Ascending aorta (tissue), 2 donors: ENCODE measurements at regions not wholly inside any gene's neighbourhood (a gene's known extent, or its start where the extent isn't known, plus 50 kb on each side); places are given as distances from the start of the nearest gene placed in this dataset.
"Not testable (repeated sequence)": the region's sequence is repeated elsewhere in the genome, so short reads cannot be mapped to it uniquely, and the experiment has no call there.

ENCODE experiments used
- DNase-seq, 2 donors: peaks; one replicate each; pipeline ENCODE4 v3.0.0-alpha.2; 2019; ENCODE audit warnings: low spot score in 2 of 2
- H3K27ac ChIP-seq, 2 donors: fragments of 200-600 bp; sonication (generic); one replicate each; pipeline ENCODE4 v1.5.1; 2016 to 2017; ENCODE audit warnings: mild to moderate bottlenecking in 1 of 2
- H3K27me3 ChIP-seq: fragments of 200-600 bp; sonication (generic); one replicate; pipeline ENCODE4 v1.5.1; 2017
- H3K36me3 ChIP-seq, 2 donors: fragments of 200-600 bp; sonication (generic); one replicate each; pipeline ENCODE4 v1.5.1; 2016
- H3K4me1 ChIP-seq, 2 donors: fragments of 200-600 bp; sonication (generic); one replicate each; pipeline ENCODE4 v1.5.1; 2016 to 2017; ENCODE audit warnings: mild to moderate bottlenecking in 1 of 2
- H3K4me3 ChIP-seq, 2 donors: fragments of 200-600 bp; sonication (generic); one replicate each; pipeline ENCODE4 v1.5.1; 2016 to 2017; ENCODE audit warnings: mild to moderate bottlenecking in 1 of 2
- H3K9me3 ChIP-seq, 2 donors: fragments of 200-600 bp; sonication (generic); one replicate each; pipeline ENCODE4 v1.5.1; 2016
- intact Hi-C: fragments of 100-400 bp; cut with DNase I; formaldehyde crosslinking; loops from one replicate; pipeline ENCODE4 v1.15.1; 2023
- TF ChIP-seq, protein P1 (sequence below), 3 experiments: fragments of 200-600 bp in 2 of 3; fragments of 450-650 bp in 1 of 3; sonication (generic) in 2 of 3; IDR thresholded peaks; one replicate each; pipeline ENCODE4 v1.5.1; 2016 to 2019; ENCODE audit warnings: antibody characterized with exemption in 3 of 3, mild to moderate bottlenecking in 1 of 3, moderate library complexity in 1 of 3

DNA sequence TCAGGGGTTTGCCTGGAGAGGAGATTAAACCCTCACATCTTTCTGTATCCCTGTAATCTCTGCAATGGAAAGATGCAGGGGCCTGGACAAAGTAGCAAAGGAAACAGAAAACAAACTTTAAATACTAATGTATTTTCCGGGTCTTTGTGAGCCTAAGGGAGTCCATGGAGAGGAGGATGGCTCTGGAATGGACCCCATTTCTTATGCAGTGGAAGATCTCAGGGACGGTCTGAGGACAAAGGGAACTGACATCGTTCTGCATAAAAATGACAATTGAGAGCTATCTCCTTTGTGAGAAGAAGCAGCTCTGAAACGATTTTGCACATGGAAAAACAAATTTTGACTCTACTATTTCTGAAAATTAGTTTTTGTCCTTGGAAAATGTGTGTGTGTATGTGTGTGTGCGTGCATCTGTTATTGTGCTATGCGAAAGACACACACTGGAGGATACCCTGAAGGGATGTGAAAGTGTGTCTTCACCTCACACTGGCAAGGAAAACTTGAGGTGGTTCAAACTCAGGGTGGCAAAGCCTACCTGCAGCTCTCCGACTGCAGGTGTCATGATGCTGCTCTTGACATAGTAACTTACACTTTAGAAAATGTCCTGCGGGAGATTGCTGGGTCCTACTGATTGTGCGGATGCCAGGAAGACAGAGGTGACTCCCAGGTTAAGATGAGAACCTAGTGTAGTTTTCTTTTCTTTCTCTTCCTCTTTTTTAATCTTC lies 126.4 kb upstream of the JADE1 start:
- H3K9me3 ChIP-seq, result no peaks in the 10 kb centered on the region
- intact Hi-C loops, result loop anchor here (5.0 kb wide), 1 partner anchor 34 kb away; no protein-coding TSS in a partner anchor
- H3K4me1 ChIP-seq, result no peaks in the 10 kb centered on the region
- H3K4me3 ChIP-seq, result no peak overlapping the region
- no peak overlapping the region for H3K27ac ChIP-seq
- TF ChIP-seq, protein P1, sequence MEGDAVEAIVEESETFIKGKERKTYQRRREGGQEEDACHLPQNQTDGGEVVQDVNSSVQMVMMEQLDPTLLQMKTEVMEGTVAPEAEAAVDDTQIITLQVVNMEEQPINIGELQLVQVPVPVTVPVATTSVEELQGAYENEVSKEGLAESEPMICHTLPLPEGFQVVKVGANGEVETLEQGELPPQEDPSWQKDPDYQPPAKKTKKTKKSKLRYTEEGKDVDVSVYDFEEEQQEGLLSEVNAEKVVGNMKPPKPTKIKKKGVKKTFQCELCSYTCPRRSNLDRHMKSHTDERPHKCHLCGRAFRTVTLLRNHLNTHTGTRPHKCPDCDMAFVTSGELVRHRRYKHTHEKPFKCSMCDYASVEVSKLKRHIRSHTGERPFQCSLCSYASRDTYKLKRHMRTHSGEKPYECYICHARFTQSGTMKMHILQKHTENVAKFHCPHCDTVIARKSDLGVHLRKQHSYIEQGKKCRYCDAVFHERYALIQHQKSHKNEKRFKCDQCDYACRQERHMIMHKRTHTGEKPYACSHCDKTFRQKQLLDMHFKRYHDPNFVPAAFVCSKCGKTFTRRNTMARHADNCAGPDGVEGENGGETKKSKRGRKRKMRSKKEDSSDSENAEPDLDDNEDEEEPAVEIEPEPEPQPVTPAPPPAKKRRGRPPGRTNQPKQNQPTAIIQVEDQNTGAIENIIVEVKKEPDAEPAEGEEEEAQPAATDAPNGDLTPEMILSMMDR (IDR thresholded peaks at IDR 0.05), result no peak
- H3K27me3 ChIP-seq, result no peaks in the 10 kb centered on the region
- no peaks in the 10 kb centered on the region for H3K36me3 ChIP-seq
- DNase-seq, result no peak

DNA sequence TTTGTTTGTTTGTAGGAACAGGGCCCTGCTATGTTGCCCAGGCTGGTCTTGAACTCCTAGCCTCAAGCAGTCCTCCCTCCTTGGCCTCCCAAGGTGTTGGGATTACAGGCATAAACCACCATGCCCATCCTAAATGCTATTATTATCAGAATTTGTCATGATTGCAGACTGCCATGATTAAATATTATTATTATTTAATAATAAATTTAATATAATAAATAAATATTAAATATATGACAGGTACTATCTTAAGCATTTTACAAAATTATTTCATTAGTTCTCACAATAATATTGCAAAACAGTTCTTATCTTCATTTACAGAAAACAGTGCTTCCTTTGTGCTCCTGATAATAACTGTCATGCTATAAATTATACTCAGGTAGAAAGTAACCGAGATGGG lies 133.4 kb upstream of the JADE1 start:
- Histone ChIP-seq H3K27me3 (no peaks in the 10 kb centered on the region), H3K36me3 (no peaks in the 10 kb centered on the region), H3K4me1 (peaks cover 0 to 12% of the 10 kb centered on the region in 2 donors), H3K4me3 (no peak overlapping the region), H3K9me3 (no peaks in the 10 kb centered on the region), H3K27ac (no peak overlapping the region)
- TF ChIP-seq, protein P1 (IDR thresholded peaks at IDR 0.05), result no peak
- intact Hi-C loops, result loop anchor here (10.0 kb wide), 1 partner anchor 221 kb away; no protein-coding TSS in a partner anchor
- DNase-seq, result no peak

DNA sequence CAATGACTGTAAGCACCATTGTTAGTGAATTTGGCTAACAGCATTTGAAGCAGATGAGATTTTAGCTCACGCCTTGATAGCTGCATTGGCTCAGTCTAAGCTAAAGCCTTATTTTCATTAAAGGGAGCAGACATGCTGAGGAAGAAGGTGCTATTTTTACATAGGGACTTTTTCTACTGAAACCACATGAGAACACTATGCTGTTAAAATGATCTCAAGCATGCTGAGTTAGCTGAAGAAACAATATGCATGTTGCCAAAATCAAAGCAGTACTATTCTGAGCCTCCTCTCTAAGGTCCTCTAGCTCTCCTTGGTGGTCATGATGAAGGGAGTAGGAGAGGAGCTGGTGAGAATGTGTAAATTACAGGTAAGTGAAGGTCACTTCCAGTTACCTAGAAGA lies 134.4 kb upstream of the JADE1 start:
- TF ChIP-seq, protein P1 (IDR thresholded peaks at IDR 0.05), result peak in 2 of 3 experiments; percentile 12 to 36
- Histone ChIP-seq H3K27me3 (no peaks in the 10 kb centered on the region), H3K27ac (peak overlapping the region in 1 of 2 donors; percentile 34), H3K4me3 (no peak overlapping the region), H3K9me3 (no peaks in the 10 kb centered on the region), H3K36me3 (no peaks in the 10 kb centered on the region), H3K4me1 (peaks cover 0 to 12% of the 10 kb centered on the region in 2 donors)
- intact Hi-C loops, result loop anchor here (10.0 kb wide), 1 partner anchor 220 kb away; no protein-coding TSS in a partner anchor
- DNase-seq, result no peak

DNA sequence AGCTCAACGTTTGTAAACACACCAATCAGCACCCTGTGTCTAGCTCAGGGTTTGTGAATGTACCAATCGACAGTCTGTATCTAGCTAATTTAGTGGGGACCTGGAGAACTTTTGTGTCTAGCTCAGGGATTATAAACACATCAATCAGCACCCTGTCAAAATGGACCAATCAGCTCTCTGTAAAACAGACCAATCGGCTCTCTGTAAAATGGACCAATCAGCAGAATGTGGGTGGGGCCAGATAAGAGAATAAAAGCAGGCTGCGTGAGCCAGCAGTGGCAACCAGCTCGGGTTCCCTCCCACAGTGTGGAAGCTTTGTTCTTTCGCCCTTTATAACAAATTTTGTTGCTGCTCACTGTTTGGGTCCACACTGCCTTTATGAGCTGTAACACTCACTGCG lies 136.3 kb upstream of the JADE1 start:
- not testable (repeated sequence) for H3K9me3 ChIP-seq, DNase-seq, H3K27ac ChIP-seq, H3K4me3 ChIP-seq, H3K27me3 ChIP-seq, H3K36me3 ChIP-seq
- intact Hi-C loops, result loop anchor here (10.0 kb wide), 1 partner anchor 218 kb away; no protein-coding TSS in a partner anchor
- H3K4me1 ChIP-seq, result peaks cover 0 to 12% of the 10 kb centered on the region in 2 donors

DNA sequence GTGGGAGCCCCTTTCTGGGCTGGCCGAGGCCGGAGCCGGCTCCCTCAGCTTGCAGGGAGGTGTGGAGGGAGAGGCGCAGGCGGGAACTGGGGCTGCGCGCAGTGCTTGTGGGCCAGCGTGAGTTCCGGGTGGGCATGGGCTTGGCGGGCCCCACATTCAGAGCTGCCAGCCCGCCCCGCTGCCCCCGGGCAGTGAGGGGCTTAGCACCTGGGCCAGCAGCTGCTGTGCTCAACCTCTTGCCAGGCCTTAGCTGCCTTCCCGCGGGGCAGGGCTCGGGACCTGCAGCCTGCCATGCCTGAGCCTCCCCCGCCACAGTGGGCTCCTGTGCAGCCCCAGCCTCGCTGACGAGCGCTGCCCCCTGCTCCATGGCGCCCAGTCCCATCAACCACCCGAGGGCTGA lies 136.9 kb upstream of the JADE1 start:
- intact Hi-C loops, result loop anchor here (10.0 kb wide), 1 partner anchor 218 kb away; no protein-coding TSS in a partner anchor
- not testable (repeated sequence) for H3K36me3 ChIP-seq, H3K4me3 ChIP-seq, DNase-seq, H3K27me3 ChIP-seq, H3K9me3 ChIP-seq, H3K27ac ChIP-seq
- peaks cover 0 to 12% of the 10 kb centered on the region in 2 donors for H3K4me1 ChIP-seq

DNA sequence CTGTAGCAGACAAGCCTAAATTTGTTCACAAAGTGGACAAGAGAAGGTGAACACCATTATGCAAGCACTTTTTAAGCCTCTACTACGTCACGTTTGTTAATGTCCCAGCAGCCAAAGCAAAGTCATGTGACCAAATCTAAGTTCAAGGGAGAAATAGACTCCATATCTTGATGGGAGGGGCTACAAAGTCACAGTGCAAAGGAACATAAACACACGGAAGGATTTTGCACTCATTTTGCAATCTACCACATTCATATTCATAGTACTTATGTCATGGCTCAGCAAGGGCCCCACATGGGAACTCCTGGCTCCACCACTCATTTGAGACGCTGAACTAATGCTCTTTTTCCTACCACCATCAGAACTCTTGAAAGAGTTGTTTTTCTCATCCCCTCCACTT lies 139.0 kb upstream of the JADE1 start:
- no peak overlapping the region for H3K4me3 ChIP-seq
- no peaks in the 10 kb centered on the region for H3K27me3 ChIP-seq
- no peaks in the 10 kb centered on the region for H3K9me3 ChIP-seq
- H3K27ac ChIP-seq, result no peak overlapping the region
- TF ChIP-seq, protein P1 (IDR thresholded peaks at IDR 0.05), result no peak
- intact Hi-C loops, result loop anchor here (10.0 kb wide), 1 partner anchor 216 kb away; no protein-coding TSS in a partner anchor
- H3K4me1 ChIP-seq, result peaks cover 0 to 9% of the 10 kb centered on the region in 2 donors
- no peaks in the 10 kb centered on the region for H3K36me3 ChIP-seq
- DNase-seq, result no peak
